GM12873 (cell line): ENCODE measurements at regions not wholly inside any gene's neighbourhood (a gene's known extent, or its start where the extent isn't known, plus 50 kb on each side); places are given as distances from the start of the nearest gene placed in this dataset.

Experiments used
- CTCF ChIP-seq: IDR thresholded peaks from 2 replicates; pipeline ENCODE4 v1.5.1; 2012; ENCODE audit warnings: low read depth, mild to moderate bottlenecking, moderate library complexity, low read length, control low read depth; ENCODE audit not compliant: insufficient read depth; ENCODE audit errors: missing control alignments

- TF ChIP-seq CTCF, result no peak
Measured at GRCh38 chr10:131514454-131514853, 202.9 kb upstream of the TCERG1L start.

GRCh38 chr10:131516285-131516684, 204.8 kb upstream of the TCERG1L start:
- TF ChIP-seq CTCF, result no peak

- TF ChIP-seq CTCF, result no peak
Measured at GRCh38 chr10:131517781-131518180, 206.3 kb upstream of the TCERG1L start.

GRCh38 chr10:131519723-131520605, 208.4 kb upstream of the TCERG1L start:
- no peak for TF ChIP-seq CTCF

- TF ChIP-seq CTCF, result no peak
Measured at GRCh38 chr10:131531265-131532190, 220.0 kb upstream of the TCERG1L start.

- no peak for TF ChIP-seq CTCF
Measured at GRCh38 chr10:131532291-131532690, 220.8 kb upstream of the TCERG1L start.
